ENCODE measurements at regions not wholly inside any gene's neighbourhood (a gene's known extent, or its start where the extent isn't known, plus 50 kb on each side); places are given as distances from the start of the nearest gene placed in this dataset.
"Not testable (repeated sequence)": the region's sequence is repeated elsewhere in the genome, so short reads cannot be mapped to it uniquely, and the experiment has no call there.

- DNase-seq: no peak
- TF ChIP-seq GATA1 (IDR thresholded peaks at IDR 0.05; ENCODE audit: low read depth, low read length): no peak
- no peak for TF ChIP-seq POLR2A (IDR thresholded peaks at IDR 0.05; ENCODE audit: low read length)
Measured at GRCh38 chr14:84496677-84497076, 1033.3 kb upstream of the FLRT2 start.

GRCh38 chr14:84512823-84513222 is 1017.1 kb upstream of the FLRT2 start:
- not testable (repeated sequence) for DNase-seq

GRCh38 chr14:84519836-84520235 is 1010.1 kb upstream of the FLRT2 start:
- no peak for DNase-seq
- TF ChIP-seq GATA1 (IDR thresholded peaks at IDR 0.05; ENCODE audit: low read depth, low read length) (no peak), POLR2A (IDR thresholded peaks at IDR 0.05; ENCODE audit: low read length) (no peak)

GRCh38 chr14:84520711-84521338 is 1009.1 kb upstream of the FLRT2 start:
- TF ChIP-seq GATA1 (IDR thresholded peaks at IDR 0.05; ENCODE audit: low read depth, low read length) (no peak), POLR2A (IDR thresholded peaks at IDR 0.05; ENCODE audit: low read length) (no peak)
- DNase-seq: no peak

GRCh38 chr14:84523746-84524145 is 1006.2 kb upstream of the FLRT2 start:
- DNase-seq: no peak
- TF ChIP-seq POLR2A (IDR thresholded peaks at IDR 0.05; ENCODE audit: low read length): no peak
- TF ChIP-seq GATA1 (IDR thresholded peaks at IDR 0.05; ENCODE audit: low read depth, low read length): no peak

- no peak for DNase-seq
- TF ChIP-seq GATA1 (IDR thresholded peaks at IDR 0.05; ENCODE audit: low read depth, low read length): no peak
- no peak for TF ChIP-seq POLR2A (IDR thresholded peaks at IDR 0.05; ENCODE audit: low read length)
Measured at GRCh38 chr14:84527706-84528105, 1002.2 kb upstream of the FLRT2 start.

- TF ChIP-seq GATA1 (IDR thresholded peaks at IDR 0.05; ENCODE audit: low read depth, low read length): no peak
- no peak for TF ChIP-seq POLR2A (IDR thresholded peaks at IDR 0.05; ENCODE audit: low read length)
- DNase-seq: no peak
Measured at GRCh38 chr14:84532016-84532415, 997.9 kb upstream of the FLRT2 start.

GRCh38 chr14:84533181-84533725 is 996.7 kb upstream of the FLRT2 start:
- TF ChIP-seq GATA1 (IDR thresholded peaks at IDR 0.05; ENCODE audit: low read depth, low read length) (no peak), POLR2A (IDR thresholded peaks at IDR 0.05; ENCODE audit: low read length) (no peak)
- no peak for DNase-seq

GRCh38 chr14:84533791-84534190 is 996.2 kb upstream of the FLRT2 start:
- TF ChIP-seq POLR2A (IDR thresholded peaks at IDR 0.05; ENCODE audit: low read length): no peak
- no peak for TF ChIP-seq GATA1 (IDR thresholded peaks at IDR 0.05; ENCODE audit: low read depth, low read length)
- DNase-seq: no peak

- TF ChIP-seq GATA1 (IDR thresholded peaks at IDR 0.05; ENCODE audit: low read depth, low read length) (no peak), POLR2A (IDR thresholded peaks at IDR 0.05; ENCODE audit: low read length) (no peak)
- no peak for DNase-seq
Measured at GRCh38 chr14:84535484-84535883, 994.5 kb upstream of the FLRT2 start.

- TF ChIP-seq POLR2A (IDR thresholded peaks at IDR 0.05; ENCODE audit: low read length) (no peak), GATA1 (IDR thresholded peaks at IDR 0.05; ENCODE audit: low read depth, low read length) (no peak)
- no peak for DNase-seq
Measured at GRCh38 chr14:84535976-84536375, 994.0 kb upstream of the FLRT2 start.

GRCh38 chr14:84541018-84541417 is 988.9 kb upstream of the FLRT2 start:
- no peak for DNase-seq

GRCh38 chr14:84543859-84544258 is 986.1 kb upstream of the FLRT2 start:
- TF ChIP-seq POLR2A (IDR thresholded peaks at IDR 0.05; ENCODE audit: low read length) (no peak), GATA1 (IDR thresholded peaks at IDR 0.05; ENCODE audit: low read depth, low read length) (no peak)

More at GRCh38 chr14:84541018-84541417, 988.9 kb upstream of the FLRT2 start:
- TF ChIP-seq POLR2A (IDR thresholded peaks at IDR 0.05; ENCODE audit: low read length): no peak
- TF ChIP-seq GATA1 (IDR thresholded peaks at IDR 0.05; ENCODE audit: low read depth, low read length): no peak

GRCh38 chr14:84544486-84545131 is 985.3 kb upstream of the FLRT2 start:
- no peak for TF ChIP-seq POLR2A (IDR thresholded peaks at IDR 0.05; ENCODE audit: low read length)
- DNase-seq: no peak

More at GRCh38 chr14:84543859-84544258, 986.1 kb upstream of the FLRT2 start:
- DNase-seq: no peak

- no peak for DNase-seq
Measured at GRCh38 chr14:84546236-84546635, 983.7 kb upstream of the FLRT2 start.

More at GRCh38 chr14:84546236-84546635, 983.7 kb upstream of the FLRT2 start:
- no peak for TF ChIP-seq GATA1 (IDR thresholded peaks at IDR 0.05; ENCODE audit: low read depth, low read length)
- no peak for TF ChIP-seq POLR2A (IDR thresholded peaks at IDR 0.05; ENCODE audit: low read length)

Measured in erythroblast (primary cell).